ENCODE measurements at regions not wholly inside any gene's neighbourhood (a gene's known extent, or its start where the extent isn't known, plus 50 kb on each side); places are given as distances from the start of the nearest gene placed in this dataset.

- intact Hi-C loops (cut with DNase I), result no loop called here
- 62 to 78% methylated on average over 4 of the region's 4 CpGs for WGBS, 2 donors
- DNase-seq, result no peak
- H3K4me3 ChIP-seq, result no peak overlapping the region
- ATAC-seq, result no peak
- TF ChIP-seq CTCF (IDR thresholded peaks at IDR 0.05) (no peak), POLR2A (IDR thresholded peaks at IDR 0.05) (no peak)
- no peak overlapping the region for H3K27ac ChIP-seq
- no peaks in the 10 kb centered on the region for H3K9me3 ChIP-seq
- no peaks in the 10 kb centered on the region for H3K27me3 ChIP-seq
- H3K4me1 ChIP-seq, result no peaks in the 10 kb centered on the region
- H3K36me3 ChIP-seq (replicated peaks in 1 of 2; ENCODE audit: insufficient read depth in 1 of 2, low read depth in 2 of 2), result no peaks in the 10 kb centered on the region
These were observed 721.5 kb upstream of the KLHL1 start for GRCh38 chr13:70829748-70830147.

- H3K4me3 ChIP-seq, result no peak overlapping the region
- ATAC-seq, result no peak
- no peaks in the 10 kb centered on the region for H3K27me3 ChIP-seq
- no peaks in the 10 kb centered on the region for H3K36me3 ChIP-seq (replicated peaks in 1 of 2; ENCODE audit: insufficient read depth in 1 of 2, low read depth in 2 of 2)
- WGBS, 2 donors, result 46 to 52% methylated on average over 2 of the region's 2 CpGs
- H3K9me3 ChIP-seq, result no peaks in the 10 kb centered on the region
- TF ChIP-seq CTCF (IDR thresholded peaks at IDR 0.05) (no peak), POLR2A (IDR thresholded peaks at IDR 0.05) (no peak)
- H3K27ac ChIP-seq, result no peak overlapping the region
- DNase-seq, result no peak
- no peaks in the 10 kb centered on the region for H3K4me1 ChIP-seq
- intact Hi-C loops (cut with DNase I), result no loop called here
These were observed 709.3 kb upstream of the KLHL1 start for GRCh38 chr13:70817576-70817975.

GRCh38 chr13:70816853-70817252 is 708.6 kb upstream of the KLHL1 start:
- H3K9me3 ChIP-seq, result no peaks in the 10 kb centered on the region
- no peaks in the 10 kb centered on the region for H3K27me3 ChIP-seq
- TF ChIP-seq CTCF (IDR thresholded peaks at IDR 0.05), result no peak
- no peak for TF ChIP-seq POLR2A (IDR thresholded peaks at IDR 0.05)
- DNase-seq (no peak), ATAC-seq (no peak)
- no peak overlapping the region for H3K4me3 ChIP-seq
- intact Hi-C loops (cut with DNase I), result no loop called here
- H3K36me3 ChIP-seq (replicated peaks in 1 of 2; ENCODE audit: insufficient read depth in 1 of 2, low read depth in 2 of 2), result no peaks in the 10 kb centered on the region
- no peak overlapping the region for H3K27ac ChIP-seq
- 59 to 64% methylated on average over 5 of the region's 5 CpGs for WGBS, 2 donors
- H3K4me1 ChIP-seq, result no peaks in the 10 kb centered on the region

- Histone ChIP-seq H3K4me1 (no peaks in the 10 kb centered on the region), H3K27me3 (no peaks in the 10 kb centered on the region), H3K27ac (no peak overlapping the region), H3K4me3 (no peak overlapping the region), H3K9me3 (no peaks in the 10 kb centered on the region), H3K36me3 (replicated peaks in 1 of 2; ENCODE audit: insufficient read depth in 1 of 2, low read depth in 2 of 2) (no peaks in the 10 kb centered on the region)
- DNase-seq (no peak), ATAC-seq (no peak)
- TF ChIP-seq POLR2A (IDR thresholded peaks at IDR 0.05) (no peak), CTCF (IDR thresholded peaks at IDR 0.05) (no peak)
- WGBS, 2 donors, result 50 to 59% methylated on average over 3 of the region's 3 CpGs
- intact Hi-C loops (cut with DNase I), result no loop called here
These were observed 706.4 kb upstream of the KLHL1 start for GRCh38 chr13:70814684-70815083.

GRCh38 chr13:70812481-70812880 is 704.2 kb upstream of the KLHL1 start:
- Histone ChIP-seq H3K9me3 (no peaks in the 10 kb centered on the region), H3K4me3 (no peak overlapping the region), H3K36me3 (replicated peaks in 1 of 2; ENCODE audit: insufficient read depth in 1 of 2, low read depth in 2 of 2) (no peaks in the 10 kb centered on the region), H3K4me1 (no peaks in the 10 kb centered on the region), H3K27ac (no peak overlapping the region), H3K27me3 (no peaks in the 10 kb centered on the region)
- intact Hi-C loops (cut with DNase I), result no loop called here
- no peak for TF ChIP-seq CTCF (IDR thresholded peaks at IDR 0.05)
- TF ChIP-seq POLR2A (IDR thresholded peaks at IDR 0.05), result no peak
- ATAC-seq, result no peak
- DNase-seq, result no peak
